GM18498 (cell line): ENCODE measurements at regions not wholly inside any gene's neighbourhood (a gene's known extent, or its start where the extent isn't known, plus 50 kb on each side); places are given as distances from the start of the nearest gene placed in this dataset.
"Not testable (repeated sequence)": the region's sequence is repeated elsewhere in the genome, so short reads cannot be mapped to it uniquely, and the experiment has no call there.

ENCODE experiments used
- ATAC-seq: cut with Tn5 transposase; IDR thresholded peaks from one replicate; pipeline ENCODE4 v1.9.1; 2021; ENCODE audit warnings: mild to moderate bottlenecking, moderate library complexity; ENCODE audit not compliant: unreplicated experiment

DNA sequence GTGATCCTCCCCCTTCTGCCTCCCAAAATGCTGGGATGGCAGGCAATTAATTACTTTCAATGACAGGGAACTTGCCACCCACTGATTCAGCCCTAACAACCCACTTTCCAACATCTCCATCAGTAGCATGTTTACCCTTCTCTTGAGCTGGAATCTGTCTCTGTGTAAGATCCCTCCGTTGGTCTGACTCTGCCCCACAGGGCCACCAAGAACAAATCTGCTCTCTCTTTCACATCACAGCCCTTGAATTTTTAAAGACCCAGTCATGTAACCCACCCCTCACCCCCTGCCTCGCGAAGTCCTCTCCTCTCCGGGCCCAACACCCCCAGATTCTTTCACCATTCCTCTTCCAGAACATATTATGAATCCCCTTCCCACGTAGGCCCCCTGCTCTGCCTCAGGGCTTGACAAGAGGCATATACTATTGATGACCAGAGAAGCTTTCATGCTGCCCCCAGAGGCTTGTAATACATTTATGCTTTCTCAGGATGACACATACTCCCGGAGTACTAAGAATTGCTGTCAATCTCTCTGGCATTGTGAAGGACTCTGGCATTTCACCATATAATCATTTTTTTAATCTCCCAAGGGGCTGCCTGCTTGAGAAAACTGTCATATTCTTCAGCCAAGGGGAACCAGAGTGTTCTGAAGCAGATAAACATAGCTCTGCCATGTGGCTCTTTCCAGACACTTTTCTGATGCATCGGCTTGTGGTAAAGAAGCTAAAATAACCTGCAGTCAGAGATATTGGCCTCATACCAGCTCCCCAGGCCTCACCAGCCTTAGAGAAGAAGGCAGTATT lies 179.2 kb upstream of the AUTS2 start:
- ATAC-seq: no peak

DNA sequence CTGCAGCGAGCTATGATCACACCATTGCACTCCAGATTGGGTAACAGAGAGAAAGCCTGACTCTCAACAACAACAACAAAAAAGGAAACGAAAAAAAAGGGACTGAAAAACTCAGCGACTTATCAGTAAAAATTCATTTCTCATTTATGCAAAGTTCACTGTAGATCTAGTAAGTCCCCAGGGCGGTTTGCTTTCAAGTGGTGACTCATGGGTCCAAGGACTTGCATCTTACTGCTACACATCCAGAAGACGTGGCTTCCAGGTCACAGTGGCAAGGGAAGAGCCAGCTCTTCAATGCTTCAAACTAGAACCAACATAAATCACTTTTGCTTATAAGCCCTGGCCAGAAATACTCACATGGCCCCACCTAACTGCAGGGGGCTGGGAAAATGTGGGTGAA lies 178.3 kb upstream of the AUTS2 start:
- ATAC-seq: peak; percentile 64

DNA sequence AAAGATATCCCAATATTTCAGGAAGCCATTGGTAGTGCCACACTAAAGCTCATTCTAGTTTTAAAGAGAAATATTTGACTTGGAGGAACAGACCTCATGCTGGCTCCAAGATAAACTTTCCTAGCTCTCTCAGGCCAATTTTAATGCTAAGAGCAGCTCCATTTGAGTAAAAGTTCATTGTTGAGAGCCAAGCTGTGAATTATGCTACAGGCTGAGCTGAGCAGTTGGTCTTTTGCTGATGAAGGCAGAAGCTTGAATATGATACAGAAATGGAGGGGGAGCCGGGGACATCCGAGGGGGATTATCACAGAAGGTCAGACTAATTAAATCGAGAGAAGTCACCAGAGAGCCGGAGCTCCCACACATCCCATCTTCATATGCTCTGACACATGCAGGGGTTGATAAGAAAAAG lies 175.7 kb upstream of the AUTS2 start:
- no peak for ATAC-seq

DNA sequence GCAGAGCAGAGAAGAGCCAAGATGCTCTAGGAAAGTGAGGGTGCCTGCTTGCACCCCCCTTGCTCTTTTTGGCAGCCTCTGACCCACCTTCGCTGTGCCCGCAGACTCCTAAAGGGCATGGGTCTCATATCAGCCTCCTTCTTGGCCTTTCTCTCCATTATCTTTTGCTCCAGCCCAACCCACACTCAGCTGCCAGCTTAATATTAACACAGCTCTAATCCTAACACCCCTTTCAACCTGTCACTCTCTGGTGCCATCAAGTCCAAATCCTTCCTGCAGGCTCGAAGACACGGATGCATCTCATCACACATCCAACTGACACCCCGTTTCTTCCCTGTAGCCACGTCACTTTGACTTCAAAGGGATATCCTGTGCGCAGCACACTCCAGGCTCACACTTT lies 171.6 kb upstream of the AUTS2 start:
- ATAC-seq: no peak

DNA sequence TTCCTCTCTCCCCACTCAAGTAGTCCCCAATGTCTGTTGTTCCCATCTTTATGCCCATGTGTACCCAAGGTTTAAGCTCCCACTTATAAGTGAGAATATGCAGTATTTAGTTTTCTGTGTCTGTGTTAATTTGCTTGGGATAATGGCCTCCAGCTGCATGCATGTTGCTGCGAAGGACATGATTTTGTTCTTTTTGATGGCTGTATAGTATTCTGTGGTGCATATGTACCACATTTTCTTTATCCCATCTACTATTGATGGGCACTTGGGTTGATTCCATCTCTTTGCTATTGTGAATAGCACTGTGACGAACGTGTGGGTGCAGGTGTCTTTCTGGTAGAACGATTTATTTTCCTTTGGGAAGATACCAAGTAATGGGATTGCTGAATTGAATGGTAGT lies 170.2 kb upstream of the AUTS2 start:
- ATAC-seq: no peak

DNA sequence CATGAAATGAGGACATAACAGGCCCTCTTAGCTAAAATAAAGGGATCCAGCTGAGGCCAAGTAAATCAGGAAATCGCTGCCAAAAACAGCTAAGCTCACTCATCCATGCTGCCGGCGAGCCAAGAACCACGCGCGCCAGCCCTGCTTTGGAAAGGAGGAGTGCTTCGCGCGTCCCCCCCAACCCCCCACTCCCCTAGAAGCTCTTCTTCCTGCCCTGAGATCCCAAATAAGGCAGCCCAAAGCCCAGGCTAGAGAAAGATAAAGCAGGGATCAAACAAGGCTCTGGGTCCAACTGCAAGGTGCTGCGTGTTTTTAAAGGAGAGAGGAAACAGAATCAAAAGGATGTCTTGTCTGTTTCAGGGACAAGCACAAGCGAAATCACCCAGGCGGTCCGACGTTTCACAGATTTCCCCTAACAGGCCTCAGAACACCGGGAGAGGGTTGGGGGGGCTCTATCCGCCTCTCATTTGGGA lies 168.3 kb upstream of the AUTS2 start:
- ATAC-seq: no peak

DNA sequence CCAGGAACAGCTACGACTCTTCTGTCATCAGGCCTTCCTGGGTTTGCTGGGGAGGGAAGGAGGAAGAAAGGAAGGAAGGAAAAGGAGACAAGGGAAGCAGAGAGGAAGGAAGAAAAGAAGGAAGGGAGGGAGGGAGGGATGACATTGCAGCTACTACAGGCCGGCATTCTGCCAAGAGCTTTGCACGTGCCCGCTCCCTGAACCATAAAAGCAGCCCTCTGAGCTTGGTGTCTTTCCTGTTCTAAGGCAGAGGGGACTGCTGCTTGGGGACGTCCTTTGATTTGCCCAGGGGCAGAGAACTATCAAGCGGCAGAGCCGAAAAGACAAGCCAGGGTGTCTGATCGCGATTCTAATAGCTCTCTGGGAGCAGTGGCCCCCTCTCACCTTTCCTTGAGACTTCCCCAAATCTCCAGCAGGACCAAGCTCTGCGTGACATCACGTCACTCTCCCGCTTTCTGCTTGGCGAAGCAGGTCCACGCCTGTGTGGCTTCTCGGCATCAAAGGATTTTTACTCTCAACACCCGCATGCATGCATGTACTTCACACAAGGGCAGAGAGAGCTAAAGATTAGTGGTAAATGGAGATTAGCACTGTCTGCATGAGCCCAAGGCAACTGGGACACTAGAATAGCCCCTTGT lies 167.8 kb upstream of the AUTS2 start:
- no peak for ATAC-seq

DNA sequence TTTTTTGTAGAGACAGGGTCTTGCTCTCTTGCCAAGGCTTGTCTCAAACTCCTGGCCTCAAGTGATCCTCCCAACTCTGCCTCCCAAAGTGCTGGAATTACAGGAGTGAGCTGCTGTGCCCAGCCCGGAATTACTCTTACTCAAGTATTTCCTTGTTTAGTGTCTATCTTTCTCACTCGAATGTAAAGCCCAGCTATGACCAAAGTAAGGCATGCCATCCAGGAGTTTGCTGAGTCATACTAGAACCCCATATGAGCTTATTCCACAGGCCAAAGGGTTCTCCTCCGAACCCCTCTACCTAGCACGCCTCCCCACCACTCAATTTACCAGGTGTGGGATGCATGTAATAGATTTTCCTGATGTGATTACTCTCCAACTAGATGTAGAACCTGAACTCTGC lies 166.6 kb upstream of the AUTS2 start:
- ATAC-seq: no peak

DNA sequence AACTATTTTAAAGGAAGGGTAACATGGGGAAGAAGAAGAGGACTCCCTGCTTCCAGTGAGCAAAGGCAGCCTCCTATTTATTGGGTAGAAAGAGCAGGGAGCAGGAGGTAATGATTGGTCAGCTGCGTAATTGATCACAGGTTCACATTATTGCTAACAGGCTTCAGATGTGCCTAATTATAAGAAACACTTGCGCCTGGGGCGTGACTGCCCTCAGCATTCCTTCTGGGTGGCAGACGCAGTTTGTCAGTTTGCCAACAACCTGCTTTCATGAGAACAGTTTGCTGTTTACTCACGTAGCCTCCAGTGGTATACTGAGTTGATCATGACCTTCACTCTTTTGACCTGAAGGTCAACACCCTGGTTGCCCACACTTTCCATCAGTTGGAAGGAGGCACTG lies 166.0 kb upstream of the AUTS2 start:
- not testable (repeated sequence) for ATAC-seq

DNA sequence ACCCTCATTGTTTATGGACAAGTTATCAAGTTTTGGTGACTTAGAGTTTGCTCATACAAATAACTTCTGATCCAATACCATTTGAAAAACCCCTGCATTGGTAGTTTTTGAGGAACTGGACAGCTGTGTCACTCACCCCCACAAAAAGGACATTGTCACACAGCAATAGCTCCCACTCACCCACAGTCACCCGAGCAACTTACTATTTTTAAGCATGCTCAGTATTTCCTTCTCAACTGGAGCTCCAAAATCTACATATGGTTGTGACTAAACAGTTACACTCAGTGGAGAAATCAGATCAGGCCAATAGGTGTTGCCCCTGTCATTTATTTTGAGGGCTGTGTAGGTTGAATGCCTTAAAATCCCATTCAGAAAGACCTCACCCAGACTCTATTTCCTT lies 165.2 kb upstream of the AUTS2 start:
- ATAC-seq: no peak

DNA sequence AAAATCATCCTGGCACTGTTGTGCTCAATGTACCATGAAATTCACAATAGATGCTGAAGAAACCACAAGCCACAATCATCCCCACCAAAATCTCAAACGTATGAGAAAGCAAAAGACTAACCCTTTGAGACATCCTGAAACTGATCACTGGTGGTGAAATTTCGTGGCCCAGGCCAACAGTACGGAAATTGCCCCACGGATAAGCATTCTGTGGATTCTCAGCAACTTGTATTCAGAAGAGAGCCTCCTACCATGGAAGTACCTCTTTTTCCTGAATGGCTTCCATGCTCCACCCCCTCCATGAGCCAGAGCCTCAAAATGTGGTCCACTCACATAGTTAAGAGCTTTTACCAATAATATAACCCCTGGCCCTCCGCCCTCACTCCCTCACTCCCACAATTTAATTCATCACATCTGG lies 163.9 kb upstream of the AUTS2 start:
- peak; percentile 50 for ATAC-seq

DNA sequence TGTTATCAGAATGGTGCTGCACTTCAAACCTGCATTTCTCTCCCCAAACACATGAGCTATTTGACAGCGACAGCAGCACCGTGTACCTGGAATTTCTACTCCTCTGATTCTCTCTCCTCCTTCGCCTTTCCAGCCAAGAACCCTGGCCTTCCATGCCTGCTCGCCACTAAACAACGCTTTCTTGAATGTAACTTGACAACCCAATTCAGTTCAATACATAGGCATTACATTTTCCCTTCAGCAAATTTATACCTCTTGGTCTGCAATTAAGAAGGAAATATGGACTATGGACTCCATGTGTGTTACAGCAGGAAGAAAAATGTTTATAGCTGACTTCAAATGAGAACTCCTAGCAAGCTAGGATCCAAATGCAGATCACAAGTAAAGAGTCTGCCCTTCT lies 162.6 kb upstream of the AUTS2 start:
- no peak for ATAC-seq

DNA sequence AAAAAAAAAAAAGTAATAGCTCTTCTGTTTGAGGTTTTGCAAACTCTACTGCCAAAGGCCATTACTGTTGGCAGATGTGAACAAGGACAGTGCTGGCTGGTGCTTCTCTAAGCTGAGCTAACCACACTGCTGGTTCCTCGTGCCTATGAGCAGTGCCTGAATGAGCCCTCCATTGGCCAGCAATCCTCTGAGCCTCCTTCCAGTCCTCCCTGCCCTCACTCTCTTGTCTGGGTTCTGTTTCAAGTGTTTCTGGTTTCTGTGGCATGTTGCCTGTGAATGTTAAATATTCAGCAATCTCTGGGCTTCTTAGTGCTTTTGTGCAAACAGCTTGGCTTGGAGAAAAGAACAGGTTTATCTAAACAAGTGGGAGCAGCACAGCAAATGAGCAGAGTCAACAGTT lies 161.3 kb upstream of the AUTS2 start:
- no peak for ATAC-seq

DNA sequence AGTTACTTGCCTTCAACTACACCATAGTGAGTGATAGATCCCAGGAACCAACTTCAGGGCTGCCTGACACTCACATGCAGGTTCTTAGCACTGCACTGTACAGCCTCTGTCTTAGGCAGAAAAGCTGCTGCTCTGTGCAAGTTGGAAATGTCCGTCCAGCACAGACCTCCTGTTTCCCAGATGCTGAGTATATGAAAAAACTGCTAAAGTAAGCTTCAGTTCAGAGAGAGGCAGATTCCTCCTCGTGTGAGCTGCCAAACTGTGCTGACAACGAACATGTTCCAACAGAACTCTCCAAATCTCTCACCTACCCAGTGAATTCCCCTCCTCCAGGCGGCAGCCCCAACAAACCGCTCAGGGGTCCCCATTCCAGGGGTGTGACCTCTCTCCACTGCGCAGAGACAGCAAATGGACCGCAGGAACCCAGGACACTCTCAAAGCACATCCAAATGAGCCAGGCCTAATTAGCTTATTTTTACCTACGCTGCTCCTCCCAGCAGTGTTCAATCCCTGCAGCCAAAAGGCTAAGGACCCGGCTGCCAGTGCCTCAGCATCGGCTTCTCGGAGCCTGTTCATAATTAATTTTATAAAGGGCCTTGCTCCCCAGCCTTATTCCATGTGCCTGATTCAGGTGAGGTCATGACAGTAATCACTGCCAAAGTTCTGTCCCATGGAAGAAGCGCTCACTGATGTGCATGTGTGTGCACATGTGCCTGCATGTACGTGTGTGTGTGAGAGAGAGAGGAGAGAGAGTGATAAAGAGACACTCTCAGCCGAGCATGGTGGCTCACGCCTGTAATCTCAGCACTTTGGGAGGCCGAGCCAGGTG lies 159.5 kb upstream of the AUTS2 start:
- ATAC-seq: no peak

DNA sequence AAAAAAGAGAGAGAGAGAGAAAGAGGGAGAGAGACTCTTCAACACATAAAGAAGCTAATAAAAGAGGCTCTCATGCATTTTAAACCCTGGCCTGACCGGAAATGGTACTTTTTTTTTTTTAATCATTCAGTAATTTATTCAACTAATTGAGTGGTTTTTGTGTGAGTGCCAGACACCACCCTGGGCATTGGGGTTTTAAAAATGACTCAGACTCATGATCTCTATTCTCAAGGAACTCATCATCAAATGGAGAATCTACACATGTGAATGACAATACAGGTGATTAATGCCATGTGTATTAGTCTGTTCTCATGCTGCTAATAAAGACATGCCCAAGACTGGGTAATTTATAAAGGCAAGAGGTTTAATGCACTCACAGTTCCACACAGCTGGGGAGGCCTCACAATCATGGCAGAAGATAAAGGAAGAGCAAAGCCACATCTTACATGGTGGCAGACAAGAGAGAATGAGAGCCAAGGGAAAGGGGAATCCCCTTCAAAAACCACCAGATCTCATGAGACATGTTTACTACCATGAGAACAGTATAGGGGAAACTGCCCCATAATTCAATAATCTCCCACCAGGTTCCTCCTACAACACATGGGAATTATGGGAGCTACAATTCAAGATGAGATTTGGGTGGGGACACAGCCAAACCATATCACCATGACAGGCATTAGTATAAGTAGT lies 158.5 kb upstream of the AUTS2 start:
- ATAC-seq: no peak

DNA sequence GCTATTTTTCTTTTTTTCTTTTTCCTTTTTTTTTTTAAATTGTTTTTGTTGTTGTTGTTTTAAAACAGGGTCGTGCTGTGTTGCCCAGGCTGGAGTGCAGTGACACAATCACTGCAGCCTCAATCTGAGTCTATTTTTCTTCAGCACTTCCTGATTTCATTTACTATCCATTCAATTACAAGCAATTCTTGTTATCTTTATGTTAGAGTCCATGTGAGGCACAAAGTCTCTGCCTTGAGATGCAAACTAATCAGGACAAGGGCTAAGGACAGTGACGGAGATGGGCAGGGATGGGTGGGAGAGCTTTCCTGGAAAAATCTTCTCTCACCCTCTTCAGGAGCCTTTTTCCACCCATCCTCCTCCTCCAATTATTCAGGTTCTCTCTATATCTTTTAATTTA lies 157.3 kb upstream of the AUTS2 start:
- no peak for ATAC-seq

DNA sequence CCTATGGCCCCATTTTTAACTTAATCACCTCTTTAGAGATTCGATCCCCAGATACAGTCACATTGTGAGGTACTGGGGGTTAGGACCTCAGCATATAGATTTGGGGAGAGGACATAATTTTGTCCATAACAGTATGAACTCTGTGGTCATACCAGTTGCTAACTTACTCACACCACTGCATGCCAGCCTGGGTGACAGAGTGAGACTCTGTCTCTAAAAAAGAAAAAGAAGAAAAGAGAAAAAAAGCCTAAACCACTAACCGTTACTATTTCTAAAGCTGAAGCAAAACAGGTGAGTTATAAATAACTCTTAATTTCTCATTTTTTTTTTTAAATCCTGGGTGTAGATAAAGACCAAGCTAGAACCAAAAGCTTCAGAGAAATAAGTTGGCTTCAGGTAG lies 155.1 kb upstream of the AUTS2 start:
- no peak for ATAC-seq

DNA sequence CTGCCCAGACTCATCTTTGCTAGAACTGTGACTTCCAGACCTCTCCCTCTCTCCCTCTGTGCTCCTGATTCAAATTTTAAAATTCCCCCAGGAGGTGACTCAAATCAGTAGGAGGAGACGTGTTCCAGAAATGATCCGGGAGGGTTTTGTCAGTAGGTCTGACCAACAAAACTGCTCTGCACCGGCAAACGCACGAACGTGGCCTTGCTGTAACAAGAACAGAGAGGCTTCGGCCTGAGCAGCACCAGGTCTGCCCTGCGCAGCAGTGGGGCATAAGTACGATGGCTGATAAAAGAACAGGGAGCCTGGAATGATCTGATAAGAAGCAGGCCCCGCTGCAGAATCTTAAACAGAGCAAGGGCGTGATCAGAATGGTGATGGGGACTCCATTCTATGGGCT lies 152.7 kb upstream of the AUTS2 start:
- no peak for ATAC-seq

DNA sequence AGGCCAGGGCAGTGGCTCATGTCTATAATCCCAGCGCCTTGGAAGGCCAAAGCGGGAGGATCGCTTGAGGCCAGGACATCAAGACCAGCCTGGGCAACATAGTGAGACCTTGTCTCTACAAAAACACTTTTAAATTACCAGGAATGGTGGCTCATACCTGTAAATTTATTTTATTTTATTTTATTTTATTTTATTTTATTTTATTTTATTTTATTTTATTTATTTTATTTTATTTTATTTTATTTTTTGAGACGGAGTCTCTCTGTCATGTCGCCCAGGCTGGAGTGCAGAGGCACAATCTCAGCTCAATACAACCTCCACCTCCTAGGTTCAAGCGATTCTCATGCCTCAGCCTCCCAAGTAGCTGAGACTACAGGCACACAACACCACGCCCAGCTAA lies 152.1 kb upstream of the AUTS2 start:
- not testable (repeated sequence) for ATAC-seq

DNA sequence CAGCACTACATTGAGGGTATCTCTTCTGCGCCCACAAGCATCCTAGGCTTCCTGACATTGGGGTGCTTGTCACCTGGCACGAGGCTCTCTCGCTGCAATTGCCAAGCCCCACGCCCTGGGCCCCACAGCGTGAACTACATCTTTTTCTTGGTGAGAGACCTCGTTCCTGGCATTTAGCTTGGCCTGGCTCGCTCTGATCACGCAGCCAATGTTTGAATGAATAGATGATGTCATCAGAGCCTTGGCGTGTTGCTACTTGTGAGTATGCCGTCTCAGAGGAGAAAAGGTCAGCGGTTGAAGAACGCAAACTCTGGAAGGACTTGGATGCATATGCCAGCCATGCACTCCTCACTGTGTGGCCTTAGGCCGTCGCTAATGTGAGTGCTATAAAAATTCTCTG lies 150.2 kb upstream of the AUTS2 start:
- ATAC-seq: no peak

DNA sequence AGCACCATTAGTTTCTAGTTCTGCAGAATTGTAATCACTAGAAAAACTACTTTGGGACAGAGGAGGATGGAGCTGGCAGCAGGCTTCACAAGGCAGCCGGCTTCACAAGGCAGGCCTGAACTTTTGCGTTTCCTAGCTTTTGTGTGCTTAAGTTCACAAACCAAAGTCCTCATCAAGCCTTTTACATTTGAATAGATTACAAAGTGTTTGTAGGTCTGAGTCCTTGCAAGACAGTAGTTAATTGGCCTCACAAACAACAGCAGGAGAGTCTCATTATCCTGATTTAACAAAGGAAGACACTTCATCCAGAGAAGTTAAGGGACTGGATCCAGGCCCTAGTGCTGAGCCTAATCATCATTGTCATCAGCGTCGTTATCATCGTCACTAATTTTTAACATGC lies 147.8 kb upstream of the AUTS2 start:
- no peak for ATAC-seq
